ENCODE measurements at regions not wholly inside any gene's neighbourhood (a gene's known extent, or its start where the extent isn't known, plus 50 kb on each side); places are given as distances from the start of the nearest gene placed in this dataset.
"Not testable (repeated sequence)": the region's sequence is repeated elsewhere in the genome, so short reads cannot be mapped to it uniquely, and the experiment has no call there.

DNA sequence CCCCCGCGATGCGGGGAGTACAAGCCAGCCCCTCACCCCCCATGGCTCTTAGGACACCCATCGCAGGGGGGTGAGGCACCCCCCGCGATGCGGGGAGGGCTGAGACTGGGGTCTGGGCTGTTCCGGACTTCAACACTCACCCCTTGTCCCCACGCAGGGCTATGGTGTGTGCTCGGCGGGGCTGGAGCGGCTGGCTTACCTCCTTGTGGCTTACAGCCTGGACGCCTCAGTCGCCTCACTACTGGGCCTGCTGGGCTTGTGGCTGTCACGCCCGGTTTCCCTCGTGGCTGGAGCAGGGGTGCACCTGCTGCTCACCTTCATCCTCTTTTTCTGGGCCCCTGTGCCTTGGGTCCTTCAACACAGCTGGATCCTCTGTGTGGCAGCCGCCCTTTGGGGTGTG, 87.8 kb upstream of the HMX1 start:
- H3K27ac ChIP-seq (ENCODE audit: low read depth in 1 of 2, low read length in 2 of 2); H3K9me3 Mint-ChIP-seq; H3K36me3 Mint-ChIP-seq (ENCODE audit: low read depth); H3K27ac Mint-ChIP-seq; H3K4me3 Mint-ChIP-seq; H3K4me1 ChIP-seq (ENCODE audit: insufficient read depth, low read length); CTCF ChIA-PET; ATAC-seq (ENCODE audit: poor library complexity); H3K4me3 ChIP-seq (ENCODE audit: low read length); POLR2A ChIA-PET; H3K9me3 ChIP-seq (ENCODE audit: control insufficient read depth in 1 of 2, insufficient read depth in 1 of 2, low read length in 2 of 2); intact Hi-C loops (cut with DNase I, micrococcal nuclease); H3K27me3 ChIP-seq (ENCODE audit: control insufficient read depth in 1 of 2, insufficient read depth in 2 of 2, low read length in 2 of 2); H3K4me1 Mint-ChIP-seq (ENCODE audit: low read depth); DNase-seq; H3K36me3 ChIP-seq (ENCODE audit: insufficient read depth, low read length): not testable (repeated sequence)
- peaks cover 35% of the 10 kb centered on the region for H3K27me3 Mint-ChIP-seq

DNA sequence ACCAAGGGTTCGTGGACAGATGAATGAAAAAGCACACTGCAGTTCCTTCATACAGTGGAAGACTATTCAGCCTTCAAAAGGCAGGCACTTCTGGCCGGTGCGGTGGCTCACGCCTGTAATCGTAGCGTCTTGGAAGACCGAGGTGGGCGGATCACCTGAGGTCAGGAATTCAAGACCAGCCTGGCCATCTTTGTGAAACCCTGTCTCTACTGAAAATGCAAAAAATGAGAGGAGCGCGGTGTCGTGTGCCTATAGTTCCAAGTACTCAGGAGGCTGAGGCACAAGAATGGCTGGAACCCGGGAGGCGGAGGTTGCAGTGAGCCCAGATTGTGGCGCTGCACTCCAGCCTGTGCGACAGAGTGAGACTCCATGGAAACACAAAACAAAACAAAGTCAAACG, 82.4 kb upstream of the HMX1 start:
- H3K9me3 Mint-ChIP-seq; H3K36me3 Mint-ChIP-seq (ENCODE audit: low read depth); POLR2A ChIA-PET; H3K4me3 Mint-ChIP-seq; H3K4me1 Mint-ChIP-seq (ENCODE audit: low read depth); ATAC-seq (ENCODE audit: poor library complexity); H3K27ac ChIP-seq (ENCODE audit: low read depth in 1 of 2, low read length in 2 of 2); H3K36me3 ChIP-seq (ENCODE audit: insufficient read depth, low read length); intact Hi-C loops (cut with DNase I, micrococcal nuclease); CTCF ChIA-PET; H3K27me3 ChIP-seq (ENCODE audit: control insufficient read depth in 1 of 2, insufficient read depth in 2 of 2, low read length in 2 of 2); DNase-seq; H3K4me3 ChIP-seq (ENCODE audit: low read length); H3K4me1 ChIP-seq (ENCODE audit: insufficient read depth, low read length); H3K27ac Mint-ChIP-seq; H3K9me3 ChIP-seq (ENCODE audit: control insufficient read depth in 1 of 2, insufficient read depth in 1 of 2, low read length in 2 of 2): not testable (repeated sequence)
- peaks cover 17% of the 10 kb centered on the region for H3K27me3 Mint-ChIP-seq

DNA sequence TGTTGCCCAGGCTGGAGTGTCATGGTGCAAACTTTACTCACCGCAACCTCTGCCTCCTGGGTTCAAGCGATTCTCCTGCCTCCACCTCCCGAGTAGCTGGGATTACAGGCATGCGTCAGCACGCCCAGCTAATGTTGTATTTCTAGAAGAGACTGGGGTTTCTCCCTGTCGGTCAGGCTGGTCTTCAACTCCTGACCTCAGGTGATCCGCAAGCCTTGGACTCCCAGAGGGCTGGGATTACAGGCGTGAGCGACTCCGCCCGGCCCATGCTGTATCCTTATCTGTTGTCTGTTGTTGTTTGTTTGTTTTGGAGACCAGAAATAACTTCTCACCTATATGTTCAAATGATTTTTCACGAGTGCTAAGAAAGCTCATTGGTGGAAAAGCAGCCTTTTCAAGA, 81.2 kb upstream of the HMX1 start:
- H3K4me3 ChIP-seq (ENCODE audit: low read length); H3K36me3 ChIP-seq (ENCODE audit: insufficient read depth, low read length); intact Hi-C loops (cut with DNase I, micrococcal nuclease); DNase-seq; H3K27me3 Mint-ChIP-seq; H3K9me3 Mint-ChIP-seq; H3K27me3 ChIP-seq (ENCODE audit: control insufficient read depth in 1 of 2, insufficient read depth in 2 of 2, low read length in 2 of 2); H3K27ac ChIP-seq (ENCODE audit: low read depth in 1 of 2, low read length in 2 of 2); POLR2A ChIA-PET; CTCF ChIA-PET; H3K9me3 ChIP-seq (ENCODE audit: control insufficient read depth in 1 of 2, insufficient read depth in 1 of 2, low read length in 2 of 2); H3K27ac Mint-ChIP-seq; H3K4me1 Mint-ChIP-seq (ENCODE audit: low read depth); ATAC-seq (ENCODE audit: poor library complexity); H3K4me3 Mint-ChIP-seq; H3K36me3 Mint-ChIP-seq (ENCODE audit: low read depth); H3K4me1 ChIP-seq (ENCODE audit: insufficient read depth, low read length): not testable (repeated sequence)

DNA sequence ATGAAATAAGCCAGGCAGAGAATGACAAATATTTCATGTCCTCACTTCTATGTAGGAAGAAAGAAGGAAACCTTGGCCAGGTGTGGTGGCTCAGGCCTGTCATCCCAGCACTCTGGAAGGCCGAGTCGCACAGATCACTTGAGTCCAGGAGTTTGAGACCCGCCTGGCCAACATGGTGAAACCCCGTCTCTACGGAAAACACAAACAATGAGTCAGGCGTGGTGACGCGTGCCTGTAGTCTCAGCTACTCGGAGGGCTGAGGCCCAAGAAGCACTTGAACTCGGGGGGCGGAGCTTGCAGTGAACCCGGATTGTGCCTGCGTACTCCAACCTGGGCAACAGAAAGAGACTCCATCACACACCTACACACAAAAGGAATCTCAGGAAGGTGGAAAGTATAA, 80.5 kb upstream of the HMX1 start:
- POLR2A ChIA-PET; intact Hi-C loops (cut with DNase I, micrococcal nuclease); ATAC-seq (ENCODE audit: poor library complexity); H3K27me3 ChIP-seq (ENCODE audit: control insufficient read depth in 1 of 2, insufficient read depth in 2 of 2, low read length in 2 of 2); CTCF ChIA-PET; H3K4me3 ChIP-seq (ENCODE audit: low read length); H3K36me3 Mint-ChIP-seq (ENCODE audit: low read depth); H3K27me3 Mint-ChIP-seq; DNase-seq; H3K9me3 ChIP-seq (ENCODE audit: control insufficient read depth in 1 of 2, insufficient read depth in 1 of 2, low read length in 2 of 2); H3K27ac ChIP-seq (ENCODE audit: low read depth in 1 of 2, low read length in 2 of 2); H3K27ac Mint-ChIP-seq; H3K4me1 ChIP-seq (ENCODE audit: insufficient read depth, low read length); H3K36me3 ChIP-seq (ENCODE audit: insufficient read depth, low read length); H3K4me3 Mint-ChIP-seq; H3K4me1 Mint-ChIP-seq (ENCODE audit: low read depth); H3K9me3 Mint-ChIP-seq: not testable (repeated sequence)

DNA sequence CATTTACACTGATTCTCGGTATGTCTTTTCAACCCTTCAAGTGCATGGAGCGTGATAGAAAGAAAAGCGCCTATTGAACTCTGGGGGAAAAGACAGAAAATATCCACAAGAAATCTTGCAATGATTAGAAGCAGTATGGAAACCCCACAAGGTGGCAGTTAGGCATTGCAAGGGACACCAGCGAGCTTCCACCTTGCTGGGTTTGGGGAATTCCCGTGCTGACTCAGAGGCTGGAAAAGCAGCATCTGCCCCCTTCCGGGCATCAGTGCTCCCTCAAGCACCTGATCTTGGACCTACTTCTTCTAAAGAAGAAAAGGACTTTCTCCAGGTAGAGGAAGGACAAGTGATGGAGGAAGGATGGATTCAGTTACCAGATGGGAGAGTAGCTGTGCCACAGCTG, 73.9 kb upstream of the HMX1 start:
- H3K27ac ChIP-seq (ENCODE audit: low read depth in 1 of 2, low read length in 2 of 2); intact Hi-C loops (cut with DNase I, micrococcal nuclease); H3K4me3 Mint-ChIP-seq; H3K4me1 Mint-ChIP-seq (ENCODE audit: low read depth); DNase-seq; H3K27me3 ChIP-seq (ENCODE audit: control insufficient read depth in 1 of 2, insufficient read depth in 2 of 2, low read length in 2 of 2); ATAC-seq (ENCODE audit: poor library complexity); CTCF ChIA-PET; H3K27me3 Mint-ChIP-seq; H3K4me3 ChIP-seq (ENCODE audit: low read length); H3K36me3 ChIP-seq (ENCODE audit: insufficient read depth, low read length); H3K27ac Mint-ChIP-seq; H3K9me3 ChIP-seq (ENCODE audit: control insufficient read depth in 1 of 2, insufficient read depth in 1 of 2, low read length in 2 of 2); H3K36me3 Mint-ChIP-seq (ENCODE audit: low read depth); H3K9me3 Mint-ChIP-seq; POLR2A ChIA-PET; H3K4me1 ChIP-seq (ENCODE audit: insufficient read depth, low read length): not testable (repeated sequence)

DNA sequence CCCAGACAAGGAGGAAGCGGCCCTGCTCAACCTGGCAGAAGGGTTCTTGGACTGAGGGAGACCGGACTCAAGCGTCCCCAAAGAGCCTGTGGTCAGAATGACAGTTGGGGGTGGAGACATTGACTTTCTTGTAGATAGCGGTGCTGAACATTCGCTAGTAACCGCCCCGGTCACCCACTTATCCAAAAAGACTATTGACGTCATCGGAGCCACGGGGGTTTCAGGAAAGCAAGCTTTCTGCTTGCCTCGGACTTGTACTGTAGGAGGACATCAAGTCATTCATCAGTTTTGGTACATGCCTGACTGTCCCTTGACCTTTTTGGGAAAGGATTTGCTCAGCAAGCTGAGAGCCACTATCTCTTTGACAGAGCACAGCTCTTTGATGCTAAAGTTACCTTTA, 71.7 kb upstream of the HMX1 start:
- H3K36me3 ChIP-seq (ENCODE audit: insufficient read depth, low read length); intact Hi-C loops (cut with DNase I, micrococcal nuclease); H3K27ac ChIP-seq (ENCODE audit: low read depth in 1 of 2, low read length in 2 of 2); POLR2A ChIA-PET; ATAC-seq (ENCODE audit: poor library complexity); DNase-seq; H3K9me3 Mint-ChIP-seq; CTCF ChIA-PET; H3K27me3 Mint-ChIP-seq; H3K4me1 ChIP-seq (ENCODE audit: insufficient read depth, low read length); H3K4me1 Mint-ChIP-seq (ENCODE audit: low read depth); H3K27me3 ChIP-seq (ENCODE audit: control insufficient read depth in 1 of 2, insufficient read depth in 2 of 2, low read length in 2 of 2); H3K36me3 Mint-ChIP-seq (ENCODE audit: low read depth); H3K4me3 ChIP-seq (ENCODE audit: low read length); H3K27ac Mint-ChIP-seq; H3K4me3 Mint-ChIP-seq: not testable (repeated sequence)
- H3K9me3 ChIP-seq (ENCODE audit: control insufficient read depth in 1 of 2, insufficient read depth in 1 of 2, low read length in 2 of 2), result peaks cover 0 to 19% of the 10 kb centered on the region in 2 experiments

DNA sequence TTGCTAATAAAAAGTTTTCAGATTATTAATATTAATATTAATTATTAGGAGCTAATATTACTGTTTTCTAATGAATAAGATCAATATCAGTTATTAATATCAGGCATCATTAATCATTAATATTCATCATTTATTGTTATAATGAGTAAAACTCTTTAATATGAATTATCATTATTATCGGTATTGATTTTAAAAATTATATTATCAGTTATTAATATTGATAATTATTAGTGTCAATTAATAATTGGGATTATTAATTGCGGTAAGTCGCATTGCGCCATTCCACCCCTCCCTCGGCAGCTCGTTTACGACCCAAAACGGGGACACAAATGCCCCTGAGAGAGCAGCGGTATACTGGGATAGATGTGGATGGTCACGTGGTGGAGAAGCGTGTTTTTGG, 70.4 kb upstream of the HMX1 start:
- DNase-seq; H3K27me3 ChIP-seq (ENCODE audit: control insufficient read depth in 1 of 2, insufficient read depth in 2 of 2, low read length in 2 of 2); H3K9me3 Mint-ChIP-seq; H3K27ac ChIP-seq (ENCODE audit: low read depth in 1 of 2, low read length in 2 of 2); H3K36me3 Mint-ChIP-seq (ENCODE audit: low read depth); POLR2A ChIA-PET; H3K27me3 Mint-ChIP-seq; H3K4me3 Mint-ChIP-seq; H3K27ac Mint-ChIP-seq; H3K4me1 Mint-ChIP-seq (ENCODE audit: low read depth); ATAC-seq (ENCODE audit: poor library complexity); H3K4me1 ChIP-seq (ENCODE audit: insufficient read depth, low read length); H3K4me3 ChIP-seq (ENCODE audit: low read length); intact Hi-C loops (cut with DNase I, micrococcal nuclease); CTCF ChIA-PET; H3K36me3 ChIP-seq (ENCODE audit: insufficient read depth, low read length): not testable (repeated sequence)
- H3K9me3 ChIP-seq (ENCODE audit: control insufficient read depth in 1 of 2, insufficient read depth in 1 of 2, low read length in 2 of 2), result peaks cover 0 to 19% of the 10 kb centered on the region in 2 experiments

All from CD4-positive, alpha-beta T cell (primary cell).